GM13977 (cell line): ENCODE measurements at regions not wholly inside any gene's neighbourhood (a gene's known extent, or its start where the extent isn't known, plus 50 kb on each side); places are given as distances from the start of the nearest gene placed in this dataset.

ENCODE experiments used
- DNase-seq: peaks from one replicate; pipeline ENCODE4 v3.0.0; 2012; ENCODE audit warnings: low spot score
- CTCF ChIP-seq: IDR thresholded peaks from 2 replicates; pipeline ENCODE4 v1.5.1; 2012; ENCODE audit warnings: mild to moderate bottlenecking, control low read depth; ENCODE audit not compliant: insufficient read depth; ENCODE audit errors: extremely low read depth, missing control alignments
- in situ Hi-C: fragments of 300-500 bp; cut with MboI; formaldehyde crosslinking; loops from one replicate; pipeline ENCODE4 v1.12.0; 2022; ENCODE audit warnings: low sequenced_read_pairs, low pct_unique_long_range_greater_than_20kb, mixed read lengths, inconsistent platforms; ENCODE audit not compliant: unreplicated experiment

DNA sequence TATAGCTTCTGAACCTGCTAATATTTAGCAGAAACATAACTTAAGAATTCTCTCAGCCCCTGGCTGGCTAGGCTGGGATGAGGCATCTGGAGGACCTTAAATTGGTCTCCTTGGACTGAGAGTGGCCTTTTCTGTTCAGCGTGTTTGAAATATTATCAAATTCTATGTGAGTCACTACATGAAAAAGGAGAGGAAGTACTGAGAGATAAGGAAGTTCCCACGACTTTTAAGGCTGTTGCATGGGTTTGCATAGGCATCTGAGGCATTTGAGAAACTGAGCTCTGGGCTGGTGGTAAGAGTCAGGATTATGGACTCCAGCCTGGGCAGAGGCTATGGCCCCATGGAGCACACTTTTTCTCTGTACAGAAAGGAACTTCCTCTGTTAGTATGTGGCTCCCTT lies 816.2 kb upstream of the GRAMD2B start:
- TF ChIP-seq CTCF, result no peak
- in situ Hi-C loops, result no loop called here
- no peak for DNase-seq

DNA sequence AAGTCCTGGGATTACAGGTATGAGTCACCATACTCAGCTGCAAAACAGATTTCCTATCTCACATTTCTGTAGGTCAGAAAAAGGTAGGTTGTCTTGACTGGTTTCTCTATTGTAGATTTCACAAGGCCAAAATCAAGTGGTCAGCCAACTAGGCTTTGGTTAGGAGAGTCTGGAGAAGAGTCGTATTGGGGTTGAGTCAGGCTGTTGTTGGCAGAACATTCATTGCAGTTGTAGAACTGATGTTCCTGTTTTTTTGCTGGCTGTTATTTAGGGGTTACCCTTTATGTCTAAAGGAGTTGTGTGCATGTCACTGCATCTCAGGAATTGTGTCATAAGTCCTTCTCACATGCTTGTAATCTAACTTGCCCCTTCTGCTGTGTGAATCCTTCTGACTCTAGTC lies 814.2 kb upstream of the GRAMD2B start:
- no peak for TF ChIP-seq CTCF
- in situ Hi-C loops, result no loop called here
- no peak for DNase-seq

DNA sequence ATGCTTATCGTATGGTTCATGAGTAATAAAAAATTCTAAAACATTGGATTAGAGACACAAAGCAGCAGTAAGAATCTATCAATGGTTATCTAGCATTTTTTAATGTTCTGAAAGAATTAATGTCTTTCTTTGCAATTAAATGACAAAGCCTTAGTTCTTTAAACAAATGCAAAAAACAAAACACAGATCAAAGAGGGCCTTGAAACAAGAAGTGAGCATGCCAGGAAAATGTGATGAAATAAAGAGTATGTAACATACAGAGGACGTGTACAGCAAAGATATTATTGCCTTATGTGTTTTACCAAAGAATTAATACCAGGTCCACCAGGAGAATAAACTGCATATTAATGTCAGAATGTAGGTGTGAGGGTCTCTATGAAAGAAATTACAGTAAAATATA lies 812.3 kb upstream of the GRAMD2B start:
- no peak for TF ChIP-seq CTCF
- no peak for DNase-seq
- in situ Hi-C loops, result no loop called here

DNA sequence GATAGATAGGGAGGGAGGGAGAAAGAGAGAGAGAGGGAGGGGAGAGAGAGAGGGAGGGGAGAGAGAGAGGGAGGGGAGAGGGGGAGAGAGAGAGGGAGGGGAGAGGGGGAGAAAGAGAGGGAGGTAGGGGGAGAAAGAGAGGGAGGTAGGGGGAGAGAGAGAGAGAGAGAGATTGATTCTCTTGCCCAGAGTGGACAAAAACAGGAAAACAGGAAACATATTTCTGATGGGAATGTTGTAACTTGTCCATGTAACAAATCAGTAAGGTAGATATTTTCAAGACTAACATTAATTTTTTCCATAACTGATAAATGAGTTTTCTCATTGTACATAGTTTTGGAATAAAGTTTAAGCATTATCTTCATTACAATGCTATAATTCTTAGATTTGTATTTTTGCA lies 811.7 kb upstream of the GRAMD2B start:
- in situ Hi-C loops, result no loop called here
- TF ChIP-seq CTCF, result no peak
- no peak for DNase-seq

- in situ Hi-C loops, result no loop called here
- no peak for DNase-seq
- TF ChIP-seq CTCF, result no peak
Measured at GRCh38 chr5:125612181-125612721, 811.0 kb upstream of the GRAMD2B start.

- TF ChIP-seq CTCF, result no peak
- in situ Hi-C loops, result no loop called here
- DNase-seq, result no peak
Measured at GRCh38 chr5:125612776-125613175, 810.4 kb upstream of the GRAMD2B start.

GRCh38 chr5:125630237-125630636 lies 793.0 kb upstream of the GRAMD2B start:
- in situ Hi-C loops, result no loop called here
- TF ChIP-seq CTCF, result no peak
- DNase-seq, result no peak
